Suprapubic skin (tissue), 4 donors: ENCODE measurements at regions not wholly inside any gene's neighbourhood (a gene's known extent, or its start where the extent isn't known, plus 50 kb on each side); places are given as distances from the start of the nearest gene placed in this dataset.

Experiments used
- CTCF ChIP-seq, 2 donors: fragments of 200-600 bp in 1 of 2; fragments of 450-650 bp in 1 of 2; sonication (generic) in 1 of 2; IDR thresholded peaks; one replicate each; pipeline ENCODE4 v1.5.1; 2016 to 2019; ENCODE audit warnings: antibody characterized with exemption in 2 of 2, mild to moderate bottlenecking in 1 of 2, moderate library complexity in 1 of 2
- EP300 ChIP-seq: sonication (generic); formaldehyde crosslinking; IDR thresholded peaks from one replicate; pipeline ENCODE4 v1.6.1; 2017; ENCODE audit warnings: antibody characterized with exemption
- POLR2A ChIP-seq, 2 donors: fragments of 450-650 bp; IDR thresholded peaks; one replicate each; pipeline ENCODE4 v1.6.1; 2017; ENCODE audit warnings: antibody characterized with exemption in 2 of 2, mild to moderate bottlenecking in 2 of 2, moderate library complexity in 2 of 2
- POLR2AphosphoS5 ChIP-seq, 3 donors: sonication (generic); formaldehyde crosslinking; IDR thresholded peaks; one replicate each; pipeline ENCODE4 v1.6.1; 2017; ENCODE audit warnings: antibody characterized with exemption in 3 of 3

- TF ChIP-seq POLR2AphosphoS5 (IDR thresholded peaks at IDR 0.05) (no peak), CTCF (IDR thresholded peaks at IDR 0.05) (no peak), POLR2A (IDR thresholded peaks at IDR 0.05) (no peak), EP300 (no peak)
Measured at GRCh38 chr4:34046580-34046979, 2197.7 kb downstream of the ARAP2 start.
